Fibroblast of skin of left quadriceps (primary cell): ENCODE measurements at regions not wholly inside any gene's neighbourhood (a gene's known extent, or its start where the extent isn't known, plus 50 kb on each side); places are given as distances from the start of the nearest gene placed in this dataset.
A peak's percentile ranks its signal among the peaks of the same experiment; 100 is the strongest.
"Not testable (repeated sequence)": the region's sequence is repeated elsewhere in the genome, so short reads cannot be mapped to it uniquely, and the experiment has no call there.

Source experiments
- DNase-seq, 2 experiments: peaks; one replicate each; pipeline ENCODE4 v3.0.0-alpha.2; 2013; ENCODE audit warnings: low read depth in 2 of 2

DNA sequence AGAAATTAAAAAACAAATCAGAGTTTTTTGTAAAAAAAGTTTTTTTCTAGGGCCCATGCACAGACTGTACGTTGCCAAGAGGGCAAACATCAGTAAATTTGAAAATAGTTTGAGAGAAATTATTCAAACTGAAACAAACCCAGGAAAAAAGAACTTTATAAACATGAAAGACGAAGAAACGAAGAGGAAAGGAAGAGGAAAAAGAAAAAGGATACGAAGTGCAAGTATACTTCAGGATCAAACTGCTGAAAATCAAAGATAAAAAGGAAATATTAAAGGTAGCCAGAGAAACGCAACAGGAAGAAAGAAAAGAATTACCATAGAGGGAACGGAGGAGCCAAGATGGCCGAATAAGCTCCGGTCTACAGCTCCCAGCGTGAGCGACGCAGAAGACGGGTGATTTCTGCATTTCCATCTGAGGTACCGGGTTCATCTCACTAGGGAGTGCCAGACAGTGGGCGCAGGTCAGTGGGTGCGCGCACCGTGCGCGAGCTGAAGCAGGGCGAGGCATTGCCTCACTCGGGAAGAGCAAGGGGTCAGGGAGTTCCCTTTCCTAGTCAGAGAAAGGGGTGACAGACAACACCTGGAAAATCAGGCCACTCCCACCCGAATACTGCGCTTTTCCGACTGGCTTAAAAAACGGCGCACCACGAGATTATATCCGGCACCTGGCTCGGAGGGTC lies 94.4 kb upstream of the GAS1 start:
- DNase-seq = not testable (repeated sequence)

DNA sequence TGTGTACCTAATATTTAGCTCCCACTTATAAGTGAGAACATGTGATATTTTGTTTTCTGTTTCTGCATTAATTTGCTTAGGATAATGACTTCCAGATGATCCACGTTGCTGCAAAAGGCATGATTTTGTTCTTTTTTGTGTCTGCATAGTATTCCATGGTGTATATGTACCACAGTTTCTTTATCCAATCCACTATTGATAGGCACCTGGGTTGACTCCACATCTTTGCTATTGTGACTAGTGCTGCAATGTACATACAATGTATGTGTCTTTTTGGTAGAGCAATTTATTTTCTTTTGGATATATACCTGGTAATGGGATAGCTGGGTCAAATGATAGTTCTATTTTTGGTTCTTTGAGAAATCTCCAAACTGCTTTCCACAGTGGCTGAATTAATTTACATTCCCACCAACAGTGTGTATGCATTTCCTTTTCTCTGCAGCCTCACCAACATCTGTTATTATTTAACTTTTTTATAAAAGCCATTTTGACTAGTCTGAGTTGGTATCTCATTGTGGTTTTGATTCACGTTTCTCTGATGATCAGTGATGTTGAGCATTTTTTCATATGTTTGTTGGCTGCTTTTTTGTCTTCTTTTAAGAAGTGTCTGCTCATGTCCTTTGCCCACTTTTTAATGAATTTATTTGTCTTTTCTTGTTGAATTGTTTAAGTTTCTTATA lies 102.8 kb upstream of the GAS1 start:
- DNase-seq = peak; percentile 82 to 84

DNA sequence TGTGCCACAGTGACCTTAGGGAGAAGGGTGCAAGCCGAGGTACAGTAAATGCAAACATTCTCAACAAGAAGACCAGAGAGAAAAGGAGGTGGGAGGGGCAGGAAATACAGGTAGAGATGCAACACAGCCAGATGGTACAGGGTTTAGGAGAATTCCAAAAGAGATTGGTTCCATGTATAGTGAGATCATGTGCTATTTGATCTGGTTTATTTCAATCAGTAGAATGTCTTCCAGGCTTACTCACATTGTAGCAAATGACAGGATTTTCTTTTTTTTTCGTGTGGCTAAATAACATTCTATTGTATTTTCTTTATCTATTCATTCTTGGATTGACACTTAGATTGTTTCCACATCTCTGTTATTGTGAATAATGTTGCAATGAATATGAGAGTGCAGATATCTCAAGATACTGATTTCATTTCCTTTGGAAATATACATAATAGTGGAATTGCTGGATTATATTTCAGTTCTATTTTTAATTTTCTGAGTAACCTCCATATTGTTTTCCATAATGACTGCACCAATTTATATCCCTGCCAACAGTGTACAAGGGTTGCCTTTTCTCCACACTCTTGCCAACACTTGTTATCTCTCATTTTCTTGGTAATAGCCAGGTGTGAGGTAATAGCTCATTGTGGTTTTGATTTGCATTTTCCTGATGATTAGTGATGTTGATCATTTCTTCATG lies 107.8 kb upstream of the GAS1 start:
- DNase-seq = no peak

DNA sequence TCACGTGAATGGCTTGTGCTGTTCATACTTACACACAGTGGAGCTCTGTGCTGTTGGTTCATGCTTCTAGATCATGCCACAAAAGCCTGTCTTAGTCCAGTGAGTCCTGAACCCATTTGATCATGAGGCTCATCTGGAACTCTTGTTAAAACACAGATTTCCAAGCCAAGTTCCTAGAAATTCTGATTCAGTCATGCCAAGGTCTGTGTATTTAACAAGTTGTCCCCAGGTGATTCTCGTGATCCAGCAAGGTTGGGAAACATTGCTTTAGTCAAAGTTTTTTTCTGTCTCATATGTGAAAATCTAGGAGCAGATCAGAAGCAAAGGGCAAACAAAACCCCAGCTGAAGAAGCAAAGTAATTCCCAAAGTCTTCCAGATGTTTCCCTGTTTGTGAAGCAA lies 112.5 kb upstream of the GAS1 start:
- no peak for DNase-seq

DNA sequence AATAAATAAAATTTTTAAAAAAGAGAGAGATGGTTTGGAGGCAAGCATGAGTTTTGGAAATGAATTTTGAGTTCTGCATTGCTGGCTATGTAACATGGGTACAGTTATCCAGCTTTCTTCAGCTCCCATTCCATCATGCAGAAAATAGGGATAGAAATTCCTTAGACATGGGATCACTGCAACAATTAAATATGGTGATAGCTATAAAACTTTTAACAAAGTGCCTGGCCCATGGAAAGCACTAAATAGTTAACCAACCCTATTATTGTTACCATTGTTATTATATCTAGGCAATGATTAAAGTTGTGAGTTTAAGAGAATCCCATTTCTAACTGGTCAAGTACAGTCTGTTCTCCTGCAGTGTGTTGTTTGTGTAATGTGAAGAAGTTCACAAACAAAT lies 115.4 kb upstream of the GAS1 start:
- DNase-seq = no peak

DNA sequence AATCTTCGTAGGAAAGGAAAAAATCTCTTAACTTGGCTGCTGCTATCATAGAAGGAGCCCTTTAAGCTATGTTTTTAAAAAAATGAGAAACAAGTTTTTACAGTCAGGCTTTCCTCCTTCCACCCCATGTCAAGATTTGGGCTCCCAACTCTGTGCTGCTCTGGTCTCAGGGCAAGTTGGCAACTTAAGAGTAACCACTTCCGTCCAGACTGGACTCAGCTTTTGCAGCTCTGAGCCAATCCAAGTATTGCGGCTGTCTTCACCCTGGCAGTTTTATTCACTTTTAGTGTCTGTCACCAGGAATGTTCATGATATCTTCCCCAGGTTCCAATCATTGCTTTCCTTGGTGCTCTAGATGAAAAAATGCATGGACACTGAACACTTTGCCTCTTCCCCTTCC lies 115.9 kb upstream of the GAS1 start:
- DNase-seq = no peak

DNA sequence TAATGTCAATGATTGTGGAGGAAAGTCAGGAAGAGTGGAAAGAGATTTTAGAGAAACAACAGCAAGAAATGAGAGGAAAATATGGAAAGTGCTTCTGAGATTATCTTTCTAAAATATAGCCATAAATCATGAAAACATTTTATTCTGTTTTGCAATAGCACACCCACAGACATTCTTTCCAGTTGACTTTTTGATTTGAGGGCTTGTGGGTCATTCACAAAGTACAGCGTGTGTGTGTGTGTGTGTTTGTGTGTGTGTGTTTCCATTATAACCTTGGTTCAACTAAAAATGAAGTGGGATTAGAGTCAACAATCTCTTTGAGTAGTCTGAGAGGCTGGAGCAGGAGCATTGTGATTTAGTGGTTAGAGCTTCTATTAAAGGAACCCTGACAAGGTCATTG lies 116.6 kb upstream of the GAS1 start:
- peak; percentile 71 to 74 for DNase-seq

DNA sequence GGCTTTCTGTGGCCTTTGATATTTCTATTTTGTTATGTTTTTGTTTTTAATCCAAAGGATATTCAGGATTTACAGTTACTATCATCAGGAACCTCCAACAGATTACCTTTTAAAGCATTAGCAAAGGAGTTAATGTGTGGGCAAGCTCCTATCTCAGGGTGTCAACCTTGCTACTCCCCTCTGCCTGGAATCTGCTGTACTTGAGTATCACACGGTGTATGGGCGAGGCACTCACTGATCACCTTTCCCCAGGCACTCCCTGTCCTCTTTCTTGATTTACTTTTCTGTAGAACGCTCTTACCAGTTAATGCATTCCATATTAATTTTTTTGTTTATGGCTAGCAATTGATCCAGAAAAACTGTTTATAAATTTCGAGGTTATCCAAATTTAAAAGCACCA lies 117.0 kb upstream of the GAS1 start:
- DNase-seq = no peak

DNA sequence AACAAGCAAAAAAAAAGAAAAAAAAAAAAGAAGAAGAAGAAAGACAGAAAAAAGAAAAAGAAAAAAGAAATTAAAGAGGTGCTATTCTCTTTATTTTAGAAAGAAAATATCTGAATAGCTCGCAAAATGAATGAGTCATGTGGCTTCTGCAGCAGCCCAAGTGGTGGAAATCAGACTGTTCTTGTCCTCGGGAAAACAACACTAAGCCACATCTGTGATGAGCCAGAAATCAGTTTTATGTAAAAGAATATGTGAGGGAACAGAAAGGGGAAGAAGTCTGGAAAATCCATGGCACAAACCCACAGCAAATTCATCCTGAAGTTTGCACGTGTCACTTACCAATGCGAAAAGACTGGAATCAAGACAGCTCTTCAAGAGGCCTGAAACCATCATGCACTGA lies 118.7 kb upstream of the GAS1 start:
- DNase-seq = no peak

DNA sequence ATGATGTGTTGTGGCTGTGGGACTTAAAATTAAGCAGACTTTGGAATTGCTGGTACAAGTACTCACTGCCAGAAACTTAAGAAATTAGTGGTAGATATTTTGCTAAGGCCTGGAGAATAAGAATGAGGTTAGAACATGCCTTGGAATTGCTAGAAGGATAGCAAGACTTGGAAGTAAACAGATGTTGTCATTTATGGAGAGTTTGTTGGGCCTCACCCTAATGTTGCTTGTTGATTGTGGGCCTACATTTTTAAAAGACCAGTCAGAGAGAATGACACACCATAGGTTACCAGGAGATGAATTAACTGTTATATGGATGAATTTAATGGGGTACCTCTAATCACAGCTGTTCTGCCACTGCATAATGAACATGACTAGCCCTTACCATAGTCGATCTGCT lies 120.1 kb upstream of the GAS1 start:
- DNase-seq = no peak

DNA sequence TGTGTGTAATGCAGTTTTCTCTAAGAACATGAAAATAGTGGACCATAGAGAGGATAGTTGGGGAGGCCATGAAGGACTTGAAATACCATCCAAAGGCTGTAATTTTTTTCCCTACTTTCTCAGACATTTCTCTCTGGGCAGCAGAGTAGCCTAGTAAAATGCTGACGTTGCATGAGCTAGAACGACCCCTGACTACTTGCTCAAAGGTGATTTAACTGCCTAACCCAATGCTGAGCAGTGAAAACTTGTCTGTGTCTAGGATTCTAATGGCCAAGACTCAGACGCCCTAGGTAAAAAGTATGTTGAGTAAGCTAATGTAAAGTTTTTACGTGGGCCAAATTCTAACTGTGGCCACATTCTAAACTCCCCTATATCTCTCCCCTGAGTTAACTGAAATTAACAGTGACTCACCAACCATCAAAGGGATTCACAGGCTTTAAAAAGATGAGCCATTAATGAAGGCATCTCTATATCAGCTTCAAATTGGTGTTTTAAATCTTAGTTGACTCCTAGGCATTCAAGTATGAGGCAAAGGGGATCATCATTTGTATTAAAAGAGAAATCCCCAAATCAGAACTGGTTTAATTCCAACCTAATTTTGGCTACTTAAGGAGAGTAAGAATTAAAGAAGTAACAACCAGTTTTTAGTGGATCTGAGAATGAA lies 121.0 kb upstream of the GAS1 start:
- no peak for DNase-seq

DNA sequence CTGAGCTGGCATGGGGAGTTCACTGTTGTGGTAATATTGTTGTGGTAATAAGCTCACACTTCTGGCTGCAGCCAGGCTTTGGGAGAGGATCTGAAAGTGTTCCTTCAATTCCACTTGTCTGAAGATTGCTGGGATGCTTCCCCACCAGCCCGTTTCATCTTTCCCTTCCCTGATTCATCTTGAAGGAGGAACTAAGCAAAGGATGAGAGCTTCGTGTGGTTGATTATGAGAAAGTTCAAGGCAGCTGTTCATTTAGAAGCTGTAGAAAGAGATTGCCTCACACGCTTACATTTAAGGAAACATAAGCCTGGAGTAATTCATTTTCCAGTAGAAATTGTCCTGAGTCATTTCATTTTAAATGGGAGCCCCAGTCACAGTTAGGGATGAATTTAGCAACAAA lies 122.4 kb upstream of the GAS1 start:
- DNase-seq = no peak

DNA sequence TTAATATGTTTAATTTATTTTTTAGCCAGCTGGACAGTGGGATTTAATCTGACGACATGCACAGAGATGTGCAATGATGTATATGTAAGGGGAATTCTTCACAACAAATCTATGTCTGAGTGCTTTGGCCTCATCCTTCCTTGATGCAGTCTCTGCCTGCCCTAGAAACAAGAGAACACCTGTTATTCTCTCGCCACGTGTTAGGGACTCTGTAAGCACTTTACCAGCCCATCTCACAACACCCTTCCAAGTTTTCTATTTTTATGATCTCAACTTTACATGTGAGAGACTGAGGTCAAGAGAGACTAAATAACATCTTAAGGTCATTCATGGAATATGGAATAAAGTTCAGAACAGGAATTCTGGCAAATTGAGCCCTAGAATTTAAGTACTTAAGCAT lies 123.0 kb upstream of the GAS1 start:
- DNase-seq = no peak

DNA sequence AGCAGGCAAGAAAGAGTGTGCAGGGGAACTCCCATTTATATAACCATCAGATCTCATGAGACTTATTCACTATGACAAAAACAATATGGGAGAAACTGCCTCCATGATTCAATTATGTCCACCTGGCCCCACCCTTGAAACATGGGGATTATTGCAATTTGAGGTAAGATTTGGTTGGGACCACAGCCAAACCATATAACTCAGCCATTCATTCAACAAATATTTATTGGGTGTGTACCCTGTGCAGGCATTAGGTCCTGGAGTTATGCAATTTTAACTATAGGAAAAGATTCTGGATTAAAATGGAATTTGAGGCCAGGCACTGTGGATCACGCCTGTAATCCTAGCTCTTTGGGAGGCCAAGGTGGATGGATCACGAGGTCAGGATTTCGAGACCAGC lies 124.2 kb upstream of the GAS1 start:
- no peak for DNase-seq

DNA sequence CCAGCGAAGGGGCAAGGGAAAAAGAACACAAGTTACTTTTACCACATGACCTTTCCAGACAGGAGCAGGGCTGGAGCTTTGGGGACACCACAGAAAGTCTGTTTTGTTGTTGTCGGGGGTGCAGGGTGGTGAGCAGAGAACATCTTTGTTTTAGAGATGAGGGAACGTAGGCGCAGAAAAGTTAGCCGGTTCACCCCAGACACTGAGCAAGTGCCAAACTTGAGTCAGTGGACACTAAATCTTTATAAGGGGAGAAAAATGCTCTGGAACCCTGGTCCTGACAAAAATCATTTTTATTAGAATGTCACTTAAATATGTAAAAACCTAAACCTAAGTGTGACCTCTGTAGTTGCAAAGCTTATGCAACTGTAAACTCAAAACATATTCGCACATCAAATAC lies 126.4 kb upstream of the GAS1 start:
- no peak for DNase-seq

DNA sequence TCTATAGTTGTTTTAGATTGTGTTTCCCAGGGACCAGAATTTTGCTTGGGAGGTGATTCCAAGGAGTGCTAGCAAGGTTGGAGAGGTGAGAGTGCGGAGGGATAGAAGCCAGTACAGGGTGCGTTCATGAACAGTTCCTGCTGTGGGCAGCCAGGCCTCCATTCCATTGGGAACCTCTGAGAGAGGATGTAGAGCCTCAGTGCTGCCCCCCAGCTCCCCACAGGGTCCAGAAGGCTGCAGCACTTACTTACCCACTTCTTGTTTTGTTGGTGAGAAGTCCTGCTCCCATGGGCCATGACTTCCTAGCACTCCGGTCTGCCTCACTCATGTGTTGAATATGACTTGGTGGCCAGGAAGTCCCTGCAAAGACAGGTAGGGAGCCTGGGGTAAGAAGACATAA lies 128.2 kb upstream of the GAS1 start:
- DNase-seq = no peak

DNA sequence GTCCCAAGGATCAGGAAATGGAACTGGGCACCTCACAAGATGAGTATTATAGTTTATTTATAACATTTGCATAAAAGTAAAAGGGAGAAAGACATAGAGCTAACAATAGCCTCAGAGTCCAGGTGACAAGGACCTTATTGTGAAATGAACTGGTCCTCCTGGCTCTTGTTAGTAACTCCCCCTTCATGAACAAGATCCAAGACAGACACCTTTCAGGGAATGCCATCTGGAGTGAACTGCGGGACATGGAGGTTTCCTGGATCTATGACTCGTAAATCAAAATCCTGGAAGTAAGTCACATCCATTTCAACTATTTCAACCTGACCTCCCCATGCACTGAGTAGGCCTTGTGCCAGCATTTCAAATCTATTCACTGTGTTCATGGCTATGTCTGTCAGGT lies 129.5 kb upstream of the GAS1 start:
- no peak for DNase-seq

DNA sequence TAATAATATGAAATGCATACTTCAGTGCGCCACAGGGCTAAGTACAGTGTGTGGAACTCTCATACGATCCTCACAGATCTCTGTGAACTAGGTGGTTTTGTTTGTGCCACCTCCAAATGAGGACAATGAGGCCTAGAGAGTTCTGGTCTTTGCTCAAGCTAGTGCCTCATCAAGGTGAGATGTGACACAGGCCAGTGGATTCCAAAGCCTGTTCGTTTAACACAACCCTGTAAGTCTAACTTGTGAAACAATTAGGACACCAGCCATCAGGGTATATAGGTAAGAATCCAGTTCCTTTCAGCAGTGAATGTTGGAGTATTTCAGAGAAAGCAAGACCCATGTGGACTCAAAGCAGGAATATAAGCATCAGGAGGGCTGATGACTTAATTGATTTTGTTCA lies 130.7 kb upstream of the GAS1 start:
- no peak for DNase-seq

DNA sequence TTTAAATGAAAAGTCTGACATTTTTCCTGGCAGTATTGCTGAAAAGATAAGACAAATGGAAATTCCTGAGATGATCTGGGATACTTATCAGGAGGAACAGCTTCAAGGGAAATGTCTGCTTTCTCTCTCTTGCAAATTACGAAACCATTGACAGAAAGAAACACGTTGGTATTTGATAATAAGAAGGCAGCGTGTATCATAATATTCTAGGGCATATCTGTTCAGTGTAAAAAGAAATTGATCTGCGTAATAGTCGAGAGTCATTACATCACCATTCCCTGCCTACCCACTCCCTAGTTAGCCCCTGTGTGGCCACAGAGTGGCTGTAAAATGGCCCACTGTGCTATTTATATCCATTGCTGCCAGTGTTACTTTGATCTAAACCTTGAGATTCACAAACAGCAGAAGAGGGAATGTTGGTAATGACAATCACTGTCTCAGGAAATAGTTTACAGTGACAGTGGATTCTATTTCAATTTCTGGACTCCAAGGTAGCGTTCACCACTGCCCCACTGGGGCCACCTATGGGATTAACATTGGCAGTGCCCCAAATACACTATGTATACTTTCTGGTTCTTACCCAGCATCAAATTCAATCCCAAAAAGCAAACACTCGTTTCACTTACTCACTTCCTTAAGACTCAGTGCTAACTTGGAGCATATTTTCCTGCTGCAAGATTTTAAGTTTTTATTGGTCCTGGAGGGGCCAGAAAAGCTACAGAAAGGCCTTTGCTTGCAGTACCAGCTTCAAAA lies 133.4 kb upstream of the GAS1 start:
- DNase-seq = no peak

DNA sequence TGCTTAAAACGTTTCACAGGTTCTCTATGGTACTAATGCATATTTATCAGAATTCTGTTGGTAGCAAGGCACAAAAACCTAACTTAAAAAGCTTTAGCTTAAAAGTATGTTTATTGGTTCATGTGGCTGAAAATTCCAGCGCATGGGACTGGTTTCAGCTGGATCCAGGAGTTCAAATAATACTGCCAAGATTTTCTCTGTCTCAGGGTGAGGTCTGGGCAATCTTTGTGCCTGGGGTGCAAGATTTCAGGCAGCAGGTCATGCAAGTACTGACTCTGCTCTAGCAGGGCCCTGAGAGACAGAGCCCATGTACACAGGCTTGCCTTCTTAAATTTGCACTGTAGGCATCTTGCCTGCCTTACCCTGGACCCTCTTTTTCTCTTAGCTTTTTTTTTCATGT lies 134.2 kb upstream of the GAS1 start:
- DNase-seq = no peak

DNA sequence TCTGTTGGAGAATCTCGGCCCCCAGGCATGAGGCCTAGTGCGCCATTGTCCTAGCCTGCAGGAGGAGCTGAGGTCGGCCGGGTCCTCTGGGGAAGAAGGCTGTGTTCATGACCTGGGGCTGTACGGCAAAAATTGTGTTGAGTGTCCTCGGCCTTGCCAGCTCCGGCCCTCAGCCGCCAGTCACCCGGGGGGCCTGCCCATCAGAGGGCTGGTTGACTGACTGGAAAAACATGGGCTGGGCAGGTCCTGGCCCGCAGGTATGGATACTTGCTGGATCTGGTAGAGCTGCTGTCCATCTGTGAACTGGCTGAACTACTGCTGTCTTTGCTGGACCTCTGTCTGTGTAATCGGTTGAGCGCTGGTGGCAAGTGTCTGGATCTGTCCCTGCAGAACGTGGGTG lies 136.7 kb upstream of the GAS1 start:
- DNase-seq = no peak

DNA sequence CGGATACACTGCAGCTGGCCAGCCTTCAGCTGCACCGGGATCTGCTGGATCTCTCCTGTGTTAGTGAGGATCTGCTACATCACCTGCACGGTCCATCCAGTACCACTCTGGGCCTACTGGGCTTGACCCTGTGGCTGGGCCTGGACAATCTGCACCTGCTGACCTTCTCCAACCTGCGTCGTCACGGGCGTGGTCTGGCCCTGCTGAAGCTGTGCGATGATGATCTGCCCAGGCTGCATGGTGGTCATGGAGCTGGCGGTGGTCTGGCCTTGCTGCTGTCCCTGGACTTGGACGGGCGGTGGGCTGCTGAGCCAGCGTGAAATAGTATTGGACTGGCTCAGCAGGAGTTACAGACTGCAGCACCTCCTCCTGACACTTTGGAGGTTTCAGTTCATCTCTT lies 137.1 kb upstream of the GAS1 start:
- no peak for DNase-seq
